SK-N-SH (cell line): ENCODE measurements at regions not wholly inside any gene's neighbourhood (a gene's known extent, or its start where the extent isn't known, plus 50 kb on each side); places are given as distances from the start of the nearest gene placed in this dataset.

Source experiments
- CHD2 ChIP-seq: fragments of 150-350 bp; IDR thresholded peaks from 2 replicates; pipeline ENCODE4 v1.6.1; 2018; ENCODE audit warnings: low read length; ENCODE audit not compliant: partially characterized antibody
- EZH2phosphoT487 ChIP-seq: fragments of 200-600 bp; sonication (generic); IDR thresholded peaks from 2 replicates; pipeline ENCODE4 v1.6.1; 2017; ENCODE audit warnings: low read depth, mixed run types, mild to moderate bottlenecking, antibody characterized with exemption, moderate library complexity, borderline replicate concordance
- MAX ChIP-seq: IDR thresholded peaks from 2 replicates; pipeline ENCODE4 v1.4.0; 2012; ENCODE audit warnings: low read depth
- RCOR1 ChIP-seq: fragments of 150-350 bp; IDR thresholded peaks from 2 replicates; pipeline ENCODE4 v1.6.1; 2017; ENCODE audit warnings: antibody characterized with exemption, low read length
- REST ChIP-seq: IDR thresholded peaks from 2 replicates; pipeline ENCODE4 v1.6.1; 2012; ENCODE audit warnings: mild to moderate bottlenecking, low read depth, low read length, moderate library complexity
- ZBTB33 ChIP-seq: IDR thresholded peaks from 2 replicates; pipeline ENCODE4 v1.4.0; 2012; ENCODE audit warnings: low read depth, borderline replicate concordance

GRCh38 chr5:118533923-118534322 is 454.4 kb downstream of the DTWD2 start:
- TF ChIP-seq ZBTB33 (no peak), REST (no peak), CHD2 (no peak), MAX (no peak), EZH2phosphoT487 (no peak), RCOR1 (no peak)
